A549 (cell line): ENCODE measurements at regions not wholly inside any gene's neighbourhood (a gene's known extent, or its start where the extent isn't known, plus 50 kb on each side); places are given as distances from the start of the nearest gene placed in this dataset.

Source experiments
- BHLHE40 ChIP-seq: IDR thresholded peaks from 2 replicates; pipeline ENCODE4 v1.6.1; 2012; ENCODE audit warnings: low read depth, low read length, inconsistent platforms
- CHD4 ChIP-seq: fragments of 200-600 bp; sonication (generic); IDR thresholded peaks from 2 replicates; pipeline ENCODE4 v1.6.1; 2016; ENCODE audit warnings: antibody characterized with exemption, mild to moderate bottlenecking, borderline replicate concordance
- CTCF ChIP-seq: fragments of >200 bp; sonication (Bioruptor Twin); formaldehyde crosslinking; IDR thresholded peaks from 3 replicates; pipeline ENCODE4 v1.5.1; 2016
- E2F6 ChIP-seq: IDR thresholded peaks from 2 replicates; pipeline ENCODE4 v1.6.1; 2012; ENCODE audit warnings: low read depth, borderline replicate concordance
- EP300 ChIP-seq, 2 experiments: fragments of >200 bp; sonication (Bioruptor Twin); formaldehyde crosslinking; IDR thresholded peaks; 2 replicates in 1 of 2; 3 replicates in 1 of 2; pipeline ENCODE4 v1.6.1; 2016 to 2017
- MAFK ChIP-seq: fragments of 450-650 bp; IDR thresholded peaks from 2 replicates; pipeline ENCODE4 v1.6.1; 2014; ENCODE audit not compliant: partially characterized antibody
- MYC ChIP-seq: IDR thresholded peaks from 2 replicates; pipeline ENCODE4 v1.6.1; 2012; ENCODE audit warnings: mild to moderate bottlenecking, inconsistent platforms, low read length, improper control_type of control experiment, borderline replicate concordance
- POLR2A ChIP-seq: IDR thresholded peaks from 2 replicates; pipeline ENCODE4 v1.6.1; 2012; ENCODE audit warnings: mild to moderate bottlenecking, low read length
- RAD21 ChIP-seq, 2 experiments: fragments of >200 bp in 1 of 2; sonication (Bioruptor Twin) in 1 of 2; formaldehyde crosslinking in 1 of 2; IDR thresholded peaks in 1 of 2; conservative IDR thresholded peaks in 1 of 2; 2 replicates in 1 of 2; 3 replicates in 1 of 2; pipeline ENCODE4 v1.6.1; 2012 to 2018; ENCODE audit warnings: inconsistent platforms in 1 of 2
- SMC3 ChIP-seq: fragments of >200 bp; sonication (Bioruptor Twin); formaldehyde crosslinking; IDR thresholded peaks from 3 replicates; pipeline ENCODE4 v1.6.1; 2018; ENCODE audit warnings: inconsistent platforms
- TF ChIP-seq, protein P1 (sequence below): IDR thresholded peaks from 2 replicates; pipeline ENCODE4 v1.6.1; 2012
- TF ChIP-seq, protein P2 (sequence below): fragments of 250-450 bp; sonication (Bioruptor Pico); IDR thresholded peaks from 2 replicates; pipeline ENCODE4 v1.5.0; 2021; ENCODE audit warnings: mild to moderate bottlenecking, moderate library complexity, borderline replicate concordance

- no peak for TF ChIP-seq E2F6
- TF ChIP-seq MAFK = no peak
- no peak for TF ChIP-seq POLR2A
- TF ChIP-seq CTCF = no peak
- TF ChIP-seq, protein P1, sequence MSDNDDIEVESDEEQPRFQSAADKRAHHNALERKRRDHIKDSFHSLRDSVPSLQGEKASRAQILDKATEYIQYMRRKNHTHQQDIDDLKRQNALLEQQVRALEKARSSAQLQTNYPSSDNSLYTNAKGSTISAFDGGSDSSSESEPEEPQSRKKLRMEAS = no peak
- TF ChIP-seq MYC = no peak
- TF ChIP-seq, protein P2, sequence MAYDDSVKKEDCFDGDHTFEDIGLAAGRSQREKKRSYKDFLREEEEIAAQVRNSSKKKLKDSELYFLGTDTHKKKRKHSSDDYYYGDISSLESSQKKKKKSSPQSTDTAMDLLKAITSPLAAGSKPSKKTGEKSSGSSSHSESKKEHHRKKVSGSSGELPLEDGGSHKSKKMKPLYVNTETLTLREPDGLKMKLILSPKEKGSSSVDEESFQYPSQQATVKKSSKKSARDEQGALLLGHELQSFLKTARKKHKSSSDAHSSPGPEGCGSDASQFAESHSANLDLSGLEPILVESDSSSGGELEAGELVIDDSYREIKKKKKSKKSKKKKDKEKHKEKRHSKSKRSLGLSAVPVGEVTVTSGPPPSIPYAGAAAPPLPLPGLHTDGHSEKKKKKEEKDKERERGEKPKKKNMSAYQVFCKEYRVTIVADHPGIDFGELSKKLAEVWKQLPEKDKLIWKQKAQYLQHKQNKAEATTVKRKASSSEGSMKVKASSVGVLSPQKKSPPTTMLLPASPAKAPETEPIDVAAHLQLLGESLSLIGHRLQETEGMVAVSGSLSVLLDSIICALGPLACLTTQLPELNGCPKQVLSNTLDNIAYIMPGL = no peak
- TF ChIP-seq CHD4 = no peak
- no peak for TF ChIP-seq RAD21 (conservative IDR thresholded peaks at IDR 0.05 in 1 of 2, IDR thresholded peaks at IDR 0.05 in 1 of 2)
- no peak for TF ChIP-seq BHLHE40
- no peak for TF ChIP-seq SMC3
- TF ChIP-seq EP300 (IDR thresholded peaks at IDR 0.05) = no peak
These were observed 204.9 kb downstream of the CTTN start for GRCh38 chr11:70603114-70603755.
